Left colon (tissue), 2 donors: ENCODE measurements at regions not wholly inside any gene's neighbourhood (a gene's known extent, or its start where the extent isn't known, plus 50 kb on each side); places are given as distances from the start of the nearest gene placed in this dataset.
A peak's percentile ranks its signal among the peaks of the same experiment; 100 is the strongest.

Experiments
- ATAC-seq: fragments of 200-7000 bp; cut with Tn5 transposase; one replicate; pipeline ENCODE4 v1.9.1; 2020; ENCODE audit warnings: mild to moderate bottlenecking, moderate library complexity
- DNase-seq, 2 donors: peaks; one replicate each; pipeline ENCODE4 v3.0.0-alpha.2; 2020
- intact Hi-C, 2 donors: fragments of 100-400 bp; cut with DNase I in 1 of 2; cut with micrococcal nuclease in 1 of 2; formaldehyde crosslinking; loops; one replicate each; pipeline versions ENCODE4 v1.11.2 to v1.14.0; 2022; cut with DNase I, micrococcal nuclease
- donor health status: DM: no; HTN: no; CAD: no.
- donor health status: DM: yes; HTN: yes; CAD: no.

GRCh38 chr12:125650587-125650986, 585.4 kb downstream of the AACS start:
- ATAC-seq = no peak
- no peak for DNase-seq
- intact Hi-C loops = no loop called here

- intact Hi-C loops = no loop called here
- DNase-seq (no peak), ATAC-seq (no peak)
Measured at GRCh38 chr12:125651625-125652024, 586.4 kb downstream of the AACS start.

- no peak for ATAC-seq
Measured at GRCh38 chr12:125652681-125653080, 587.4 kb downstream of the AACS start.

GRCh38 chr12:125657681-125658080, 592.4 kb downstream of the AACS start:
- DNase-seq = no peak
- intact Hi-C loops = no loop called here

More at GRCh38 chr12:125652681-125653080, 587.4 kb downstream of the AACS start:
- intact Hi-C loops = no loop called here
- DNase-seq = no peak

GRCh38 chr12:125674554-125675338, 609.5 kb downstream of the AACS start:
- no peak for ATAC-seq
- intact Hi-C loops = no loop called here
- no peak for DNase-seq

More at GRCh38 chr12:125657681-125658080, 592.4 kb downstream of the AACS start:
- ATAC-seq = no peak

GRCh38 chr12:125676366-125676765, 611.1 kb downstream of the AACS start:
- no peak for ATAC-seq
- intact Hi-C loops = no loop called here
- no peak for DNase-seq

- intact Hi-C loops = no loop called here
- ATAC-seq = no peak
- DNase-seq = no peak
Measured at GRCh38 chr12:125677829-125678228, 612.6 kb downstream of the AACS start.

GRCh38 chr12:125678589-125678993, 613.4 kb downstream of the AACS start:
- no peak for ATAC-seq
- DNase-seq = no peak
- intact Hi-C loops = no loop called here

GRCh38 chr12:125683748-125684381, 618.6 kb downstream of the AACS start:
- intact Hi-C loops = no loop called here
- peak in 1 of 2 donors; percentile 41 for DNase-seq
- ATAC-seq = peak; percentile 49

- no peak for ATAC-seq
Measured at GRCh38 chr12:125684968-125685790, 619.9 kb downstream of the AACS start.

GRCh38 chr12:125685915-125686314, 620.7 kb downstream of the AACS start:
- intact Hi-C loops = no loop called here
- ATAC-seq (no peak), DNase-seq (no peak)

More at GRCh38 chr12:125684968-125685790, 619.9 kb downstream of the AACS start:
- DNase-seq = peak in 1 of 2 donors; percentile 41
- intact Hi-C loops = no loop called here

- intact Hi-C loops = no loop called here
- no peak for DNase-seq
- no peak for ATAC-seq
Measured at GRCh38 chr12:125687403-125687802, 622.2 kb downstream of the AACS start.

GRCh38 chr12:125687820-125688219, 622.6 kb downstream of the AACS start:
- ATAC-seq = no peak
- intact Hi-C loops = no loop called here

GRCh38 chr12:125688223-125688622, 623.0 kb downstream of the AACS start:
- intact Hi-C loops = no loop called here
- ATAC-seq = no peak
- no peak for DNase-seq

More at GRCh38 chr12:125687820-125688219, 622.6 kb downstream of the AACS start:
- DNase-seq = no peak

- no peak for DNase-seq
- intact Hi-C loops = no loop called here
- ATAC-seq = no peak
Measured at GRCh38 chr12:125688881-125689280, 623.6 kb downstream of the AACS start.

- no peak for ATAC-seq
Measured at GRCh38 chr12:125689576-125690410, 624.6 kb downstream of the AACS start.

GRCh38 chr12:125690841-125691240, 625.6 kb downstream of the AACS start:
- intact Hi-C loops = no loop called here
- no peak for ATAC-seq
- DNase-seq = no peak

More at GRCh38 chr12:125689576-125690410, 624.6 kb downstream of the AACS start:
- no peak for DNase-seq
- intact Hi-C loops = no loop called here

- intact Hi-C loops = no loop called here
- DNase-seq = no peak
- ATAC-seq = no peak
Measured at GRCh38 chr12:125696054-125696453, 630.8 kb downstream of the AACS start.

- no peak for ATAC-seq
- no peak for DNase-seq
- intact Hi-C loops = no loop called here
Measured at GRCh38 chr12:125704803-125705202, 639.6 kb downstream of the AACS start.
